Nephron progenitor cell (in vitro differentiated cells): ENCODE measurements at regions not wholly inside any gene's neighbourhood (a gene's known extent, or its start where the extent isn't known, plus 50 kb on each side); places are given as distances from the start of the nearest gene placed in this dataset.

ENCODE experiments used
- DNase-seq: peaks from one replicate; pipeline ENCODE4 v3.0.0; 2021
- H3K27ac Mint-ChIP-seq: 2 replicates; pipeline ENCODE4 v1.8.0; 2021; ENCODE audit warnings: mild to moderate bottlenecking, moderate library complexity, mixed read lengths
- H3K27me3 Mint-ChIP-seq: 2 replicates; pipeline ENCODE4 v1.8.0; 2021; ENCODE audit warnings: mild to moderate bottlenecking, low read depth, mixed read lengths; ENCODE audit not compliant: poor library complexity
- H3K36me3 Mint-ChIP-seq: 2 replicates; pipeline ENCODE4 v1.8.0; 2021; ENCODE audit warnings: low read depth, mixed read lengths
- H3K4me1 Mint-ChIP-seq: 2 replicates; pipeline ENCODE4 v1.8.0; 2021; ENCODE audit warnings: mixed read lengths
- H3K4me3 Mint-ChIP-seq: 2 replicates; pipeline ENCODE4 v1.8.0; 2021; ENCODE audit warnings: mild to moderate bottlenecking, moderate library complexity, mixed read lengths
- H3K9me3 Mint-ChIP-seq: 2 replicates; pipeline ENCODE4 v1.8.0; 2021; ENCODE audit warnings: mild to moderate bottlenecking, moderate library complexity, mixed read lengths
- CTCF ChIP-seq: fragments of 200-600 bp; sonication (generic); IDR thresholded peaks from 2 replicates; pipeline ENCODE4 v1.5.0; 2021; ENCODE audit warnings: antibody characterized with exemption

GRCh38 chr20:17833036-17833674, 133.4 kb downstream of the BANF2 start:
- H3K36me3 Mint-ChIP-seq, result no peaks in the 10 kb centered on the region
- TF ChIP-seq CTCF, result no peak
- H3K27ac Mint-ChIP-seq, result no peak overlapping the region
- H3K4me1 Mint-ChIP-seq, result peaks cover 13% of the 10 kb centered on the region
- no peak overlapping the region for H3K4me3 Mint-ChIP-seq
- H3K27me3 Mint-ChIP-seq, result peaks cover under 1% of the 10 kb centered on the region
- no peak for DNase-seq
- no peaks in the 10 kb centered on the region for H3K9me3 Mint-ChIP-seq

GRCh38 chr20:17832236-17832915, 132.6 kb downstream of the BANF2 start:
- H3K27ac Mint-ChIP-seq, result no peak overlapping the region
- H3K4me3 Mint-ChIP-seq, result no peak overlapping the region
- no peaks in the 10 kb centered on the region for H3K36me3 Mint-ChIP-seq

GRCh38 chr20:17828598-17829144, 128.9 kb downstream of the BANF2 start:
- Mint-ChIP-seq H3K27ac (no peak overlapping the region), H3K36me3 (no peaks in the 10 kb centered on the region), H3K9me3 (no peaks in the 10 kb centered on the region), H3K4me1 (peaks cover 16% of the 10 kb centered on the region), H3K27me3 (no peaks in the 10 kb centered on the region), H3K4me3 (no peak overlapping the region)
- no peak for DNase-seq
- TF ChIP-seq CTCF, result no peak

More at GRCh38 chr20:17832236-17832915, 132.6 kb downstream of the BANF2 start:
- no peak for DNase-seq
- no peaks in the 10 kb centered on the region for H3K9me3 Mint-ChIP-seq
- TF ChIP-seq CTCF, result no peak
- H3K4me1 Mint-ChIP-seq, result peaks cover 11% of the 10 kb centered on the region
- no peaks in the 10 kb centered on the region for H3K27me3 Mint-ChIP-seq

GRCh38 chr20:17827759-17828559, 128.2 kb downstream of the BANF2 start:
- no peak overlapping the region for H3K4me3 Mint-ChIP-seq
- H3K27ac Mint-ChIP-seq, result no peak overlapping the region
- H3K9me3 Mint-ChIP-seq, result no peaks in the 10 kb centered on the region
- no peaks in the 10 kb centered on the region for H3K36me3 Mint-ChIP-seq
- TF ChIP-seq CTCF, result no peak
- DNase-seq, result no peak
- H3K27me3 Mint-ChIP-seq, result peaks cover 2% of the 10 kb centered on the region
- peaks cover 23% of the 10 kb centered on the region for H3K4me1 Mint-ChIP-seq

DNA sequence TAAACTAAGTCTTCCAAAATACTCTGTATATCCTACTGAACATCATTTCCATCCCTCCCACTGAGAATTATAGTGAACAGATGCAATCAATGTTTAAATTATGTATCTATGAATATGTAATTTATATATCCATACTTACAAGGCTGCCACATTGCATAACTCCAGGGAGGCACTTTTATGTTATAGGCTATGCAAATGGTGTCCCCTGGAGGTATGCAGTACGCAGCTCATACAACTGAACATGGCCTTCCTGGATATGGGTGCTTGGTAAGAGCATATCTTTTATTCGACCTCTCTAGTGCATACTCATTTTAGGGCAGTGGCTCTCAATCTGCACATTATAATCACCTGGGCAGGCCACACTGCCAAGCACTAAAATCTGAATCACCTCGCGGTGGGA, 127.3 kb downstream of the BANF2 start:
- TF ChIP-seq CTCF, result no peak
- Mint-ChIP-seq H3K4me3 (no peak overlapping the region), H3K27me3 (peaks cover 2% of the 10 kb centered on the region)

More for the DNA sequence above, 127.3 kb downstream of the BANF2 start:
- H3K27ac Mint-ChIP-seq, result no peak overlapping the region
- no peaks in the 10 kb centered on the region for H3K36me3 Mint-ChIP-seq
- DNase-seq, result no peak
- H3K4me1 Mint-ChIP-seq, result peaks cover 32% of the 10 kb centered on the region
- H3K9me3 Mint-ChIP-seq, result no peaks in the 10 kb centered on the region
